Neural cell (in vitro differentiated cells): ENCODE measurements at regions not wholly inside any gene's neighbourhood (a gene's known extent, or its start where the extent isn't known, plus 50 kb on each side); places are given as distances from the start of the nearest gene placed in this dataset.

ENCODE experiments used
- EP300 ChIP-seq: fragments of 450-650 bp; conservative IDR thresholded peaks from 2 replicates; pipeline ENCODE4 v1.6.1; 2014; ENCODE audit warnings: antibody characterized with exemption, mild to moderate bottlenecking, moderate library complexity; ENCODE audit not compliant: poor library complexity, severe bottlenecking
- EZH2 ChIP-seq: fragments of 200-600, 300-800 bp; shearing (Covaris generic), sonication (generic); IDR thresholded peaks from 2 replicates; pipeline ENCODE4 v1.6.1; 2014; ENCODE audit warnings: antibody characterized with exemption, low read length, borderline replicate concordance, mild to moderate bottlenecking; ENCODE audit not compliant: insufficient read depth, poor library complexity, severe bottlenecking
- MXI1 ChIP-seq: fragments of 450-650 bp; conservative IDR thresholded peaks from 2 replicates; pipeline ENCODE4 v1.6.1; 2014; ENCODE audit warnings: antibody characterized with exemption, mild to moderate bottlenecking; ENCODE audit not compliant: poor library complexity, severe bottlenecking
- POLR2AphosphoS5 ChIP-seq: IDR thresholded peaks from 2 replicates; pipeline ENCODE4 v1.6.1; 2012
- SMC3 ChIP-seq: fragments of 450-650 bp; conservative IDR thresholded peaks from 2 replicates; pipeline ENCODE4 v1.6.1; 2014; ENCODE audit warnings: antibody characterized with exemption, mild to moderate bottlenecking, moderate library complexity; ENCODE audit not compliant: poor library complexity
- TAF1 ChIP-seq: IDR thresholded peaks from 2 replicates; pipeline ENCODE4 v1.6.1; 2012; ENCODE audit warnings: low read depth
- TF ChIP-seq, protein P1 (sequence below): fragments of 450-650 bp; IDR thresholded peaks from 2 replicates; pipeline ENCODE4 v1.5.1; 2014; ENCODE audit warnings: antibody characterized with exemption, mild to moderate bottlenecking, moderate library complexity; ENCODE audit not compliant: poor library complexity, severe bottlenecking

DNA sequence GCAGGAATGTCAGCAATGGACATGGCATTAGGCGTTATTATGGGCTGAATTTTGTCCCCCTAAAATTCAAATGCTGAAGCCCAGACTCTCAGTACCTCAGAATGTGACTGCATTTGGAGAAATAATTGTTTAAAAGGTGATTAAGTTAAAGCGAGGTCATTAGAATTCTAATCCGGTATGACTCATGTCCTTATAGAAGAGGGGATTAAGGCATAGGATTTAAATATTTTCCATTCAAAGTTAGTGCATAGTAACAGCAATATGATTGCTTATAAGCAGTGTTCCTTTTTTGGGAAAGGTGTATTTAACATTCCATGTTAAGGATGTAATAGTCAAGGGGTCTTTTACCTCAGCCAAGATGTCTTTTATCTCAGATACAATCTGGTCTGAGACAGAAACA, 95.5 kb downstream of the NHLRC3 start:
- TF ChIP-seq, protein P1, sequence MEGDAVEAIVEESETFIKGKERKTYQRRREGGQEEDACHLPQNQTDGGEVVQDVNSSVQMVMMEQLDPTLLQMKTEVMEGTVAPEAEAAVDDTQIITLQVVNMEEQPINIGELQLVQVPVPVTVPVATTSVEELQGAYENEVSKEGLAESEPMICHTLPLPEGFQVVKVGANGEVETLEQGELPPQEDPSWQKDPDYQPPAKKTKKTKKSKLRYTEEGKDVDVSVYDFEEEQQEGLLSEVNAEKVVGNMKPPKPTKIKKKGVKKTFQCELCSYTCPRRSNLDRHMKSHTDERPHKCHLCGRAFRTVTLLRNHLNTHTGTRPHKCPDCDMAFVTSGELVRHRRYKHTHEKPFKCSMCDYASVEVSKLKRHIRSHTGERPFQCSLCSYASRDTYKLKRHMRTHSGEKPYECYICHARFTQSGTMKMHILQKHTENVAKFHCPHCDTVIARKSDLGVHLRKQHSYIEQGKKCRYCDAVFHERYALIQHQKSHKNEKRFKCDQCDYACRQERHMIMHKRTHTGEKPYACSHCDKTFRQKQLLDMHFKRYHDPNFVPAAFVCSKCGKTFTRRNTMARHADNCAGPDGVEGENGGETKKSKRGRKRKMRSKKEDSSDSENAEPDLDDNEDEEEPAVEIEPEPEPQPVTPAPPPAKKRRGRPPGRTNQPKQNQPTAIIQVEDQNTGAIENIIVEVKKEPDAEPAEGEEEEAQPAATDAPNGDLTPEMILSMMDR = no peak
- TF ChIP-seq TAF1 (no peak), MXI1 (no peak), EP300 (no peak), POLR2AphosphoS5 (no peak), EZH2 (no peak), SMC3 (no peak)
